GM12878 (cell line): ENCODE measurements at regions not wholly inside any gene's neighbourhood (a gene's known extent, or its start where the extent isn't known, plus 50 kb on each side); places are given as distances from the start of the nearest gene placed in this dataset.
A peak's percentile ranks its signal among the peaks of the same experiment; 100 is the strongest.

ENCODE experiments used
- ATAC-seq: fragments of 200-7000 bp; cut with Tn5 transposase; 3 replicates; pipeline ENCODE4 v1.9.1; 2020; ENCODE audit warnings: mild to moderate bottlenecking, moderate library complexity
- BruUV-seq: library from RNA; stranded (reverse); fragments of 400-500 nt; replicated peaks from 2 replicates; lab custom pipeline; 2021; lab: Mats Ljungman, UMichigan
- CTCF ChIA-PET: fragments of 300-600 bp; sonication (Branson Sonifier 250); formaldehyde crosslinking; extraction: SDS; loops from one replicate; lab custom pipeline; 2021; ENCODE audit warnings: inconsistent platforms; lab: Yijun Ruan, JAX
- POLR2A ChIA-PET: fragments of 350-600 bp; formaldehyde crosslinking; extraction: SDS; loops from one replicate; lab custom pipeline; 2021; ENCODE audit warnings: inconsistent platforms; lab: Charles Lee
- RAD21 ChIA-PET: fragments of 300-600 bp; sonication (Branson Sonifier 250); formaldehyde crosslinking; loops from one replicate; lab custom pipeline; 2023; ENCODE audit warnings: antibody characterized with exemption; ENCODE audit not compliant: unreplicated experiment; lab: Charles Lee
- SMC1A ChIA-PET: fragments of 300-600 bp; sonication (Branson Sonifier 250); formaldehyde crosslinking; loops from one replicate; lab custom pipeline; 2023; ENCODE audit not compliant: unreplicated experiment, uncharacterized antibody; lab: Charles Lee
- DNase-seq: peaks from one replicate; pipeline ENCODE4 v3.0.0-alpha.2; 2011; ENCODE audit warnings: low read depth, low spot score
- FAIRE-seq: peaks from 3 replicates; lab custom pipeline; 2011; peaks lifted over from hg19 to GRCh38; lab: Jason Lieb, UNC
- H2AFZ ChIP-seq: 2 replicates; pipeline ENCODE4 v1.6.0; 2011; ENCODE audit warnings: low read depth, low read length, control low read depth; ENCODE audit not compliant: control insufficient read depth
- H3K27ac ChIP-seq: 2 replicates; pipeline ENCODE4 v1.5.1; 2011; ENCODE audit warnings: control low read depth; ENCODE audit not compliant: control insufficient read depth, insufficient read depth
- H3K27me3 ChIP-seq, 2 experiments: replicated peaks in 1 of 2; 2 replicates each; pipeline versions ENCODE4 v1.6.0 to v1.6.1; 2011; ENCODE audit warnings: low read length in 1 of 2; ENCODE audit not compliant: control insufficient read depth in 2 of 2, insufficient read depth in 2 of 2
- H3K36me3 ChIP-seq, 2 experiments: 2 replicates each; pipeline ENCODE4 v1.5.1; 2011; ENCODE audit warnings: low read length in 1 of 2; ENCODE audit not compliant: control insufficient read depth in 2 of 2, insufficient read depth in 2 of 2
- H3K4me1 ChIP-seq: 2 replicates; pipeline ENCODE4 v1.6.1; 2011; ENCODE audit warnings: mild to moderate bottlenecking, low read length, moderate library complexity, mixed read lengths; ENCODE audit not compliant: control insufficient read depth, insufficient read depth
- H3K4me2 ChIP-seq: 2 replicates; pipeline ENCODE4 v1.6.0; 2011; ENCODE audit warnings: control low read depth; ENCODE audit not compliant: control insufficient read depth, insufficient read depth
- H3K4me3 ChIP-seq: fragments of 200-600 bp; sonication (generic); 2 replicates; pipeline ENCODE4 v1.5.1; 2016
- H3K79me2 ChIP-seq: 2 replicates; pipeline ENCODE4 v1.6.0; 2011; ENCODE audit warnings: low read length; ENCODE audit not compliant: control insufficient read depth, insufficient read depth
- H3K9ac ChIP-seq: 2 replicates; pipeline ENCODE4 v1.8.0; 2011; ENCODE audit warnings: low read length, control low read depth, mixed read lengths; ENCODE audit not compliant: control insufficient read depth, insufficient read depth
- H3K9me3 ChIP-seq: replicated peaks from 3 replicates; pipeline ENCODE4 v1.5.1; 2011; ENCODE audit warnings: mild to moderate bottlenecking, low read length; ENCODE audit not compliant: control insufficient read depth, insufficient read depth
- H4K20me1 ChIP-seq: 2 replicates; pipeline ENCODE4 v1.6.0; 2011; ENCODE audit not compliant: control insufficient read depth, insufficient read depth
- ASH2L ChIP-seq: fragments of 300-600, 200-600 bp; sonication (generic); IDR thresholded peaks from 2 replicates; pipeline ENCODE4 v1.6.1; 2017; ENCODE audit warnings: low read depth, mild to moderate bottlenecking, borderline replicate concordance
- CBX3 ChIP-seq: fragments of 200-600 bp; sonication (generic); IDR thresholded peaks from 2 replicates; pipeline ENCODE4 v1.6.1; 2016; ENCODE audit warnings: low read depth, borderline replicate concordance
- CBX5 ChIP-seq: sonication (generic); IDR thresholded peaks from 2 replicates; pipeline ENCODE4 v1.6.1; 2016; ENCODE audit warnings: low read depth, moderate library complexity, mild to moderate bottlenecking, inconsistent platforms
- JUNB ChIP-seq: IDR thresholded peaks from 2 replicates; pipeline ENCODE4 v1.6.1; 2016; ENCODE audit warnings: antibody characterized with exemption, mild to moderate bottlenecking
- STAT1 ChIP-seq: fragments of 450-650 bp; conservative IDR thresholded peaks from 2 replicates; pipeline ENCODE4 v1.6.1; 2014; ENCODE audit warnings: antibody characterized with exemption, mild to moderate bottlenecking
- STAT3 ChIP-seq: IDR thresholded peaks from 2 replicates; pipeline ENCODE4 v1.6.1; 2011; ENCODE audit warnings: low read depth, low read length, improper control_type of control experiment
- WGBS: methylation state at CpG from one replicate; pipeline ENCODE4 v1.1.6; 2016; ENCODE audit warnings: low lambda C conversion rate; ENCODE audit not compliant: insufficient replicate concordance, insufficient coverage; ENCODE audit errors: missing lambda C conversion rate; 5-methylcytosine and 5-hydroxymethylcytosine counted together
- in situ Hi-C: fragments of 300-500 bp; cut with MboI; formaldehyde crosslinking; loops from 9 replicates; pipeline ENCODE4 v1.14.3; 2018; ENCODE audit warnings: mixed read lengths
- intact Hi-C: fragments of 100-400 bp; cut with micrococcal nuclease; formaldehyde crosslinking; loops from one replicate; pipeline ENCODE4 v1.14.2; 2022; ENCODE audit not compliant: unreplicated experiment
- TF ChIP-seq, protein P1 (sequence below): fragments of 450-650 bp; IDR thresholded peaks from 2 replicates; pipeline ENCODE4 v1.6.1; 2016; ENCODE audit warnings: mild to moderate bottlenecking, moderate library complexity, borderline replicate concordance

DNA sequence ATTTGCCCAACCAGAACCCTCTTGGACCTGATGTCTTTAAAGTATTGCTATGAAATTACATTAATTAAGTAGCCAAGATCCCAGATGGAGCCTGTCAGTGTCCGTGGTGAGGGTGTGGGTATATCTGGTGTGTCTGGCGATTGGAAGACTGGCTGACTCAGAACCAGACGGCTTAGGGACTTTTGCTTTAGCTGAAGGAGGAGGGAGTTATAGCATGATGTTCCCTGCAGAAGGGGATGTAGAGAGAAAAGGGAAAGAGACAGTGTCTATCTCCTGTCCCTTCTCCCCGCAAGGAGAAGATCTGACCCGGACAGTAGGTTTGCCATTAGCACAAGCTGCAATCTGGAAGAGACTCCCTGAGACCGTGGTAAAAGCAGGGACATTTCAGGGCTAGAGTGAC is 60.6 kb downstream of the POU3F3 start:
- no peaks in the 10 kb centered on the region for H3K79me2 ChIP-seq
- H3K27me3 ChIP-seq, result peaks cover 0 to 2% of the 10 kb centered on the region in 2 experiments; a peak in 2 of 4 replicates
- H3K9me3 ChIP-seq, result no peaks in the 10 kb centered on the region
- H3K27ac ChIP-seq, result no peak overlapping the region
- TF ChIP-seq ASH2L (no peak), CBX3 (no peak), STAT3 (no peak), STAT1 (no peak), JUNB (peak; percentile 14; the same call in 1 of the 2 replicates), CBX5 (no peak)
- TF ChIP-seq, protein P1, sequence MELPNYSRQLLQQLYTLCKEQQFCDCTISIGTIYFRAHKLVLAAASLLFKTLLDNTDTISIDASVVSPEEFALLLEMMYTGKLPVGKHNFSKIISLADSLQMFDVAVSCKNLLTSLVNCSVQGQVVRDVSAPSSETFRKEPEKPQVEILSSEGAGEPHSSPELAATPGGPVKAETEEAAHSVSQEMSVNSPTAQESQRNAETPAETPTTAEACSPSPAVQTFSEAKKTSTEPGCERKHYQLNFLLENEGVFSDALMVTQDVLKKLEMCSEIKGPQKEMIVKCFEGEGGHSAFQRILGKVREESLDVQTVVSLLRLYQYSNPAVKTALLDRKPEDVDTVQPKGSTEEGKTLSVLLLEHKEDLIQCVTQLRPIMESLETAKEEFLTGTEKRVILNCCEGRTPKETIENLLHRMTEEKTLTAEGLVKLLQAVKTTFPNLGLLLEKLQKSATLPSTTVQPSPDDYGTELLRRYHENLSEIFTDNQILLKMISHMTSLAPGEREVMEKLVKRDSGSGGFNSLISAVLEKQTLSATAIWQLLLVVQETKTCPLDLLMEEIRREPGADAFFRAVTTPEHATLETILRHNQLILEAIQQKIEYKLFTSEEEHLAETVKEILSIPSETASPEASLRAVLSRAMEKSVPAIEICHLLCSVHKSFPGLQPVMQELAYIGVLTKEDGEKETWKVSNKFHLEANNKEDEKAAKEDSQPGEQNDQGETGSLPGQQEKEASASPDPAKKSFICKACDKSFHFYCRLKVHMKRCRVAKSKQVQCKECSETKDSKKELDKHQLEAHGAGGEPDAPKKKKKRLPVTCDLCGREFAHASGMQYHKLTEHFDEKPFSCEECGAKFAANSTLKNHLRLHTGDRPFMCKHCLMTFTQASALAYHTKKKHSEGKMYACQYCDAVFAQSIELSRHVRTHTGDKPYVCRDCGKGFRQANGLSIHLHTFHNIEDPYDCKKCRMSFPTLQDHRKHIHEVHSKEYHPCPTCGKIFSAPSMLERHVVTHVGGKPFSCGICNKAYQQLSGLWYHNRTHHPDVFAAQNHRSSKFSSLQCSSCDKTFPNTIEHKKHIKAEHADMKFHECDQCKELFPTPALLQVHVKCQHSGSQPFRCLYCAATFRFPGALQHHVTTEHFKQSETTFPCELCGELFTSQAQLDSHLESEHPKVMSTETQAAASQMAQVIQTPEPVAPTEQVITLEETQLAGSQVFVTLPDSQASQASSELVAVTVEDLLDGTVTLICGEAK, result no peak
- TF ChIP-seq, all 136 proteins: peak for 1
- intact Hi-C loops (no loop called here), in situ Hi-C loops (no loop called here)
- Histone ChIP-seq H3K4me2 (no peak overlapping the region), H3K4me1 (no peaks in the 10 kb centered on the region), H3K4me3 (no peak overlapping the region), H2AFZ (no peak overlapping the region), H3K9ac (no peak overlapping the region), H4K20me1 (no peaks in the 10 kb centered on the region), H3K36me3 (no peaks in the 10 kb centered on the region)
- CTCF ChIA-PET, result interaction anchor here (1.2 kb wide), 1 partner anchor 9 kb away, joined by 3 read pairs; no protein-coding TSS in a partner anchor
- no TSS peak for BruUV-seq
- DNase-seq (no peak), FAIRE-seq (no peak), ATAC-seq (peak; percentile 52)
- SMC1A ChIA-PET, result interaction anchor here (1.5 kb wide), 1 partner anchor 8 kb away, joined by 6 read pairs; no protein-coding TSS in a partner anchor
- POLR2A ChIA-PET, result no interaction called here
- RAD21 ChIA-PET, result no interaction called here
- whole genome bisulfite sequencing, result 20% methylated on average over 6 of the region's 6 CpGs
